ENCODE measurements at regions not wholly inside any gene's neighbourhood (a gene's known extent, or its start where the extent isn't known, plus 50 kb on each side); places are given as distances from the start of the nearest gene placed in this dataset.

- no peak for TF ChIP-seq ARID4B (CRISPR knock-in tag; IDR thresholded peaks at IDR 0.05; ENCODE audit: borderline replicate concordance)
- TF ChIP-seq ZNF671 (CRISPR knock-in tag; IDR thresholded peaks at IDR 0.05): no peak
- no peak for TF ChIP-seq KAT7 (CRISPR knock-in tag; IDR thresholded peaks at IDR 0.05; ENCODE audit: borderline replicate concordance)
- TF ChIP-seq CREM (CRISPR knock-in tag; IDR thresholded peaks at IDR 0.05): no peak
- TF ChIP-seq TEAD4 (CRISPR knock-in tag; IDR thresholded peaks at IDR 0.05): no peak
- TF ChIP-seq ZMAT4 (CRISPR knock-in tag; IDR thresholded peaks at IDR 0.05): no peak
- TF ChIP-seq E2F1 (CRISPR knock-in tag; IDR thresholded peaks at IDR 0.05): no peak
- TF ChIP-seq MXD4 (CRISPR knock-in tag; IDR thresholded peaks at IDR 0.05; ENCODE audit: borderline replicate concordance): no peak
- TF ChIP-seq NR3C1 (CRISPR knock-in tag; conservative IDR thresholded peaks at IDR 0.05; ENCODE audit: low read depth): no peak
- no peak for TF ChIP-seq NFE2L1 (CRISPR knock-in tag; IDR thresholded peaks at IDR 0.05)
Observed at GRCh38 chr13:56988543-56988942, 152.2 kb upstream of the PRR20A start (continued).

- Mint-ChIP-seq H3K27me3 (ENCODE audit: low read depth) (no peaks in the 10 kb centered on the region), H3K27ac (no peak overlapping the region), H3K4me3 (no peak overlapping the region), H3K36me3 (no peaks in the 10 kb centered on the region), H3K4me1 (no peaks in the 10 kb centered on the region), H3K9me3 (no peaks in the 10 kb centered on the region)
- DNase-seq (ENCODE audit: low spot score) (no peak), ATAC-seq (no peak)
- TF ChIP-seq NFYB (CRISPR knock-in tag; conservative IDR thresholded peaks at IDR 0.05; ENCODE audit: low read depth): no peak
- CTCF ChIA-PET: no interaction called here
- POLR2A ChIA-PET: no interaction called here
Observed at GRCh38 chr13:57003682-57004081, 137.0 kb upstream of the PRR20A start.

GRCh38 chr13:57017357-57017756, 123.4 kb upstream of the PRR20A start:
- peaks cover 14% of the 10 kb centered on the region; the same call in 1 of the 2 replicates for H3K9me3 Mint-ChIP-seq
- no peak for ATAC-seq
- ChIA-PET CTCF (no interaction called here), POLR2A (no interaction called here)
- H3K27me3 Mint-ChIP-seq (ENCODE audit: low read depth): no peaks in the 10 kb centered on the region
- H3K36me3 Mint-ChIP-seq: no peaks in the 10 kb centered on the region
- H3K4me1 Mint-ChIP-seq: no peaks in the 10 kb centered on the region
- H3K27ac Mint-ChIP-seq: no peak overlapping the region
- no peak overlapping the region for H3K4me3 Mint-ChIP-seq
- TF ChIP-seq ZNF416 (CRISPR knock-in tag; IDR thresholded peaks at IDR 0.05) (no peak), ZNF317 (CRISPR knock-in tag; IDR thresholded peaks at IDR 0.05; ENCODE audit: borderline replicate concordance, low read depth) (no peak), NR1H2 (CRISPR knock-in tag; IDR thresholded peaks at IDR 0.05) (no peak), CTCF (IDR thresholded peaks at IDR 0.05) (no peak)
- DNase-seq (ENCODE audit: low spot score): no peak
